Activated B cell treated with CpG ODN at 0.5 μM for 24 hours (primary cell): ENCODE measurements at regions not wholly inside any gene's neighbourhood (a gene's known extent, or its start where the extent isn't known, plus 50 kb on each side); places are given as distances from the start of the nearest gene placed in this dataset.

Experiments
- ATAC-seq: fragments of 200-7000 bp; cut with Tn5 transposase; one replicate; pipeline ENCODE4 v1.10.0; 2021; ENCODE audit warnings: low read depth, mild to moderate bottlenecking, moderate library complexity
- CTCF ChIA-PET: fragments of 350-600 bp; sonication (Branson Sonifier 250); formaldehyde crosslinking; loops from one replicate; lab custom pipeline; 2021; ENCODE audit warnings: antibody characterized with exemption; lab: Charles Lee
- POLR2A ChIA-PET: fragments of 350-600 bp; sonication (Branson Sonifier 250); formaldehyde crosslinking; loops from one replicate; lab custom pipeline; 2021; ENCODE audit warnings: antibody characterized with exemption; lab: Charles Lee
- DNase-seq: peaks from one replicate; pipeline ENCODE4 v3.0.0; 2022
- H3K27ac Mint-ChIP-seq: one replicate; pipeline ENCODE4 v1.8.0; 2020; ENCODE audit warnings: mixed read lengths
- H3K27me3 Mint-ChIP-seq: one replicate; pipeline ENCODE4 v1.8.0; 2021; ENCODE audit warnings: mixed read lengths
- H3K36me3 Mint-ChIP-seq: one replicate; pipeline ENCODE4 v1.8.0; 2021; ENCODE audit warnings: low read depth, mixed read lengths
- H3K4me1 Mint-ChIP-seq: one replicate; pipeline ENCODE4 v1.8.0; 2021; ENCODE audit warnings: mixed read lengths
- H3K4me3 Mint-ChIP-seq: one replicate; pipeline ENCODE4 v1.8.0; 2020; ENCODE audit warnings: mild to moderate bottlenecking, mixed read lengths
- H3K9me3 Mint-ChIP-seq: one replicate; pipeline ENCODE4 v1.8.0; 2020; ENCODE audit warnings: mixed read lengths
- CTCF ChIP-seq: fragments of 200-600 bp; IDR thresholded peaks from one replicate; pipeline ENCODE4 v1.8.0; 2022; ENCODE audit warnings: antibody characterized with exemption, mild to moderate bottlenecking
- intact Hi-C: fragments of 100-400 bp; cut with micrococcal nuclease; formaldehyde crosslinking; loops from one replicate; pipeline ENCODE4 v1.15.1; 2024

GRCh38 chr18:6465281-6465680 is 50.6 kb upstream of the L3MBTL4 start:
- no peaks in the 10 kb centered on the region for H3K27me3 Mint-ChIP-seq
- H3K9me3 Mint-ChIP-seq, result peaks cover 6% of the 10 kb centered on the region
- ATAC-seq, result no peak
- no peak for DNase-seq
- no peaks in the 10 kb centered on the region for H3K36me3 Mint-ChIP-seq
- no peak overlapping the region for H3K27ac Mint-ChIP-seq
- POLR2A ChIA-PET, result no interaction called here
- no peak overlapping the region for H3K4me3 Mint-ChIP-seq
- CTCF ChIA-PET, result no interaction called here
- TF ChIP-seq CTCF, result no peak
- intact Hi-C loops, result no loop called here
- H3K4me1 Mint-ChIP-seq, result no peaks in the 10 kb centered on the region

GRCh38 chr18:6476190-6476589 is 61.5 kb upstream of the L3MBTL4 start:
- H3K36me3 Mint-ChIP-seq, result no peaks in the 10 kb centered on the region
- ChIA-PET POLR2A (no interaction called here), CTCF (no interaction called here)
- DNase-seq, result no peak
- TF ChIP-seq CTCF, result no peak
- H3K4me3 Mint-ChIP-seq, result no peak overlapping the region
- H3K9me3 Mint-ChIP-seq, result peaks cover 4% of the 10 kb centered on the region
- intact Hi-C loops, result no loop called here
- H3K4me1 Mint-ChIP-seq, result no peaks in the 10 kb centered on the region
- no peak overlapping the region for H3K27ac Mint-ChIP-seq
- no peaks in the 10 kb centered on the region for H3K27me3 Mint-ChIP-seq
- no peak for ATAC-seq

GRCh38 chr18:6476880-6477279 is 62.2 kb upstream of the L3MBTL4 start:
- DNase-seq (no peak), ATAC-seq (no peak)
- POLR2A ChIA-PET, result no interaction called here
- no peak for TF ChIP-seq CTCF
- H3K4me3 Mint-ChIP-seq, result no peak overlapping the region
- H3K27ac Mint-ChIP-seq, result no peak overlapping the region
- intact Hi-C loops, result no loop called here
- CTCF ChIA-PET, result no interaction called here
- no peaks in the 10 kb centered on the region for H3K36me3 Mint-ChIP-seq
- H3K27me3 Mint-ChIP-seq, result no peaks in the 10 kb centered on the region
- no peaks in the 10 kb centered on the region for H3K9me3 Mint-ChIP-seq
- no peaks in the 10 kb centered on the region for H3K4me1 Mint-ChIP-seq

GRCh38 chr18:6478121-6478520 is 63.4 kb upstream of the L3MBTL4 start:
- Mint-ChIP-seq H3K27ac (no peak overlapping the region), H3K9me3 (no peaks in the 10 kb centered on the region)
- TF ChIP-seq CTCF, result no peak

GRCh38 chr18:6479699-6480098 is 65.0 kb upstream of the L3MBTL4 start:
- no peak for TF ChIP-seq CTCF
- DNase-seq (no peak), ATAC-seq (no peak)
- Mint-ChIP-seq H3K27me3 (no peaks in the 10 kb centered on the region), H3K4me3 (no peak overlapping the region), H3K9me3 (no peaks in the 10 kb centered on the region), H3K27ac (no peak overlapping the region), H3K4me1 (no peaks in the 10 kb centered on the region), H3K36me3 (no peaks in the 10 kb centered on the region)
- POLR2A ChIA-PET, result no interaction called here
- CTCF ChIA-PET, result no interaction called here
- intact Hi-C loops, result loop anchor here (5.0 kb wide), 2 partner anchors 1052 to 1407 kb away; no protein-coding TSS in a partner anchor

More at GRCh38 chr18:6478121-6478520, 63.4 kb upstream of the L3MBTL4 start:
- CTCF ChIA-PET, result no interaction called here
- H3K27me3 Mint-ChIP-seq, result no peaks in the 10 kb centered on the region
- intact Hi-C loops, result no loop called here
- no peak overlapping the region for H3K4me3 Mint-ChIP-seq
- POLR2A ChIA-PET, result no interaction called here
- no peaks in the 10 kb centered on the region for H3K4me1 Mint-ChIP-seq
- no peaks in the 10 kb centered on the region for H3K36me3 Mint-ChIP-seq
- DNase-seq (no peak), ATAC-seq (no peak)
